ENCODE measurements at regions not wholly inside any gene's neighbourhood (a gene's known extent, or its start where the extent isn't known, plus 50 kb on each side); places are given as distances from the start of the nearest gene placed in this dataset.
A peak's percentile ranks its signal among the peaks of the same experiment; 100 is the strongest.

DNA sequence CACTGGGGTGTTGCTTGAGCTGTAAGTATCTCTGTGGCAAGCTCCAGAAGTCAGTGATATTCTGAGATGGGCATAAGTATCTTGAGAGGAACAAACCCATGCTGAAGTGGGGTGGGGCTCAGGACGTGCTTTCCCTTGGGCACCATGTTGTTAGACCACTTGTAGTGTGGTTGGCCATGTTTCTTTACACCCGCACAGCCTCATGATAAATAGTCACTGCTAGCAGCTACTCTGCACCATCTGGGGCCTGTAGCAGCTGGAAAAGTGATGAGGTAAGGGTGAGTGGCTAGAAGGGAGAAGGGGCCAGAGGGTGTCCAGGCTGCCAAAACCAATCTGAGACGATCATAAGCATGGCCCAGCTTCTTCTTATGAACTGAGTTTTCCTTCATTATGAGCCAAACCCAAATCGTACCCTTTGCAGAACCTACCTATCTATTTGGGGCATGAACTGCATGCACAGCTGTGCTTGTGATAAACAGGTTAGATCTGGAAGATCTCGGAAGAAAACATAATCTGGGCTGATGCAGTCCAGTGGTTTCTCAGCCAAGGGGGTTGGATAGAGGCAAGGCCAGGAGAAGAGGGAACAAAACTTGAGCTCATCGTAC lies 91.9 kb upstream of the IRF2BP2 start (continued):
- TF ChIP-seq LEF1 (IDR thresholded peaks at IDR 0.05) (no peak), TAF1 (IDR thresholded peaks at IDR 0.05; ENCODE audit: control insufficient read depth, extremely low read depth, insufficient read depth, low read length, severe bottlenecking) (no peak), FOXP1 (CRISPR knock-in tag; IDR thresholded peaks at IDR 0.05) (0 out of 2 replicates have a peak, but pooled peaks have one; percentile 15), POU5F1 (IDR thresholded peaks at IDR 0.05; ENCODE audit: borderline replicate concordance, low read depth, low read length, partially characterized antibody) (no peak), ARID1B (IDR thresholded peaks at IDR 0.05) (peak; percentile 39; the same call in 1 of the 2 replicates), CC2D1A (IDR thresholded peaks at IDR 0.05) (no peak), TEAD4 (IDR thresholded peaks at IDR 0.05; ENCODE audit: low read length) (peak; percentile 62), TEAD4 (CRISPR knock-in tag; IDR thresholded peaks at IDR 0.05; ENCODE audit: borderline replicate concordance) (no peak), NFIC (IDR thresholded peaks at IDR 0.05) (no peak), ZNF79 (CRISPR knock-in tag; IDR thresholded peaks at IDR 0.05; ENCODE audit: low read depth) (no peak), DDX20 (tag; IDR thresholded peaks at IDR 0.05; ENCODE audit: low read depth) (no peak), CTBP1 (IDR thresholded peaks at IDR 0.05; ENCODE audit: borderline replicate concordance) (no peak), PHF21A (IDR thresholded peaks at IDR 0.05; ENCODE audit: borderline replicate concordance, low read depth) (no peak), CBFA2T2 (conservative IDR thresholded peaks at IDR 0.05) (peak; percentile 34), NFYB (IDR thresholded peaks at IDR 0.05; ENCODE audit: extremely low read depth, insufficient read length) (no peak), RBM17 (IDR thresholded peaks at IDR 0.05; ENCODE audit: borderline replicate concordance, low read depth, low read length) (no peak), CEBPB (tag; IDR thresholded peaks at IDR 0.05) (no peak), CBFA2T3 (IDR thresholded peaks at IDR 0.05) (peak; percentile 63), ERF (CRISPR knock-in tag; IDR thresholded peaks at IDR 0.05) (0 out of 2 replicates have a peak, but pooled peaks have one; percentile 54), ZNF830 (CRISPR knock-in tag; IDR thresholded peaks at IDR 0.05) (no peak)
- TF ChIP-seq, protein P1, sequence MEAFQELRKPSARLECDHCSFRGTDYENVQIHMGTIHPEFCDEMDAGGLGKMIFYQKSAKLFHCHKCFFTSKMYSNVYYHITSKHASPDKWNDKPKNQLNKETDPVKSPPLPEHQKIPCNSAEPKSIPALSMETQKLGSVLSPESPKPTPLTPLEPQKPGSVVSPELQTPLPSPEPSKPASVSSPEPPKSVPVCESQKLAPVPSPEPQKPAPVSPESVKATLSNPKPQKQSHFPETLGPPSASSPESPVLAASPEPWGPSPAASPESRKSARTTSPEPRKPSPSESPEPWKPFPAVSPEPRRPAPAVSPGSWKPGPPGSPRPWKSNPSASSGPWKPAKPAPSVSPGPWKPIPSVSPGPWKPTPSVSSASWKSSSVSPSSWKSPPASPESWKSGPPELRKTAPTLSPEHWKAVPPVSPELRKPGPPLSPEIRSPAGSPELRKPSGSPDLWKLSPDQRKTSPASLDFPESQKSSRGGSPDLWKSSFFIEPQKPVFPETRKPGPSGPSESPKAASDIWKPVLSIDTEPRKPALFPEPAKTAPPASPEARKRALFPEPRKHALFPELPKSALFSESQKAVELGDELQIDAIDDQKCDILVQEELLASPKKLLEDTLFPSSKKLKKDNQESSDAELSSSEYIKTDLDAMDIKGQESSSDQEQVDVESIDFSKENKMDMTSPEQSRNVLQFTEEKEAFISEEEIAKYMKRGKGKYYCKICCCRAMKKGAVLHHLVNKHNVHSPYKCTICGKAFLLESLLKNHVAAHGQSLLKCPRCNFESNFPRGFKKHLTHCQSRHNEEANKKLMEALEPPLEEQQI (IDR thresholded peaks at IDR 0.05) = no peak
- TF ChIP-seq, protein P2, sequence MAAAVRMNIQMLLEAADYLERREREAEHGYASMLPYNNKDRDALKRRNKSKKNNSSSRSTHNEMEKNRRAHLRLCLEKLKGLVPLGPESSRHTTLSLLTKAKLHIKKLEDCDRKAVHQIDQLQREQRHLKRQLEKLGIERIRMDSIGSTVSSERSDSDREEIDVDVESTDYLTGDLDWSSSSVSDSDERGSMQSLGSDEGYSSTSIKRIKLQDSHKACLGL (CRISPR knock-in tag; IDR thresholded peaks at IDR 0.05; ENCODE audit: borderline replicate concordance, poor library complexity, severe bottlenecking) = no peak
- TF ChIP-seq, protein P3, sequence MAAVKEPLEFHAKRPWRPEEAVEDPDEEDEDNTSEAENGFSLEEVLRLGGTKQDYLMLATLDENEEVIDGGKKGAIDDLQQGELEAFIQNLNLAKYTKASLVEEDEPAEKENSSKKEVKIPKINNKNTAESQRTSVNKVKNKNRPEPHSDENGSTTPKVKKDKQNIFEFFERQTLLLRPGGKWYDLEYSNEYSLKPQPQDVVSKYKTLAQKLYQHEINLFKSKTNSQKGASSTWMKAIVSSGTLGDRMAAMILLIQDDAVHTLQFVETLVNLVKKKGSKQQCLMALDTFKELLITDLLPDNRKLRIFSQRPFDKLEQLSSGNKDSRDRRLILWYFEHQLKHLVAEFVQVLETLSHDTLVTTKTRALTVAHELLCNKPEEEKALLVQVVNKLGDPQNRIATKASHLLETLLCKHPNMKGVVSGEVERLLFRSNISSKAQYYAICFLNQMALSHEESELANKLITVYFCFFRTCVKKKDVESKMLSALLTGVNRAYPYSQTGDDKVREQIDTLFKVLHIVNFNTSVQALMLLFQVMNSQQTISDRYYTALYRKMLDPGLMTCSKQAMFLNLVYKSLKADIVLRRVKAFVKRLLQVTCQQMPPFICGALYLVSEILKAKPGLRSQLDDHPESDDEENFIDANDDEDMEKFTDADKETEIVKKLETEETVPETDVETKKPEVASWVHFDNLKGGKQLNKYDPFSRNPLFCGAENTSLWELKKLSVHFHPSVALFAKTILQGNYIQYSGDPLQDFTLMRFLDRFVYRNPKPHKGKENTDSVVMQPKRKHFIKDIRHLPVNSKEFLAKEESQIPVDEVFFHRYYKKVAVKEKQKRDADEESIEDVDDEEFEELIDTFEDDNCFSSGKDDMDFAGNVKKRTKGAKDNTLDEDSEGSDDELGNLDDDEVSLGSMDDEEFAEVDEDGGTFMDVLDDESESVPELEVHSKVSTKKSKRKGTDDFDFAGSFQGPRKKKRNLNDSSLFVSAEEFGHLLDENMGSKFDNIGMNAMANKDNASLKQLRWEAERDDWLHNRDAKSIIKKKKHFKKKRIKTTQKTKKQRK (IDR thresholded peaks at IDR 0.05; ENCODE audit: borderline replicate concordance, low read depth, low read length) = no peak

Data from K562 (cell line).